GM12892 (cell line): ENCODE measurements at regions not wholly inside any gene's neighbourhood (a gene's known extent, or its start where the extent isn't known, plus 50 kb on each side); places are given as distances from the start of the nearest gene placed in this dataset.

ENCODE experiments used
- POLR2A ChIP-seq: IDR thresholded peaks from 2 replicates; pipeline ENCODE4 v1.6.1; 2011; ENCODE audit warnings: low read depth, low read length, control low read depth
- POLR2AphosphoS5 ChIP-seq: IDR thresholded peaks from 2 replicates; pipeline ENCODE4 v1.6.1; 2011; ENCODE audit warnings: low read depth, low read length, control low read depth

DNA sequence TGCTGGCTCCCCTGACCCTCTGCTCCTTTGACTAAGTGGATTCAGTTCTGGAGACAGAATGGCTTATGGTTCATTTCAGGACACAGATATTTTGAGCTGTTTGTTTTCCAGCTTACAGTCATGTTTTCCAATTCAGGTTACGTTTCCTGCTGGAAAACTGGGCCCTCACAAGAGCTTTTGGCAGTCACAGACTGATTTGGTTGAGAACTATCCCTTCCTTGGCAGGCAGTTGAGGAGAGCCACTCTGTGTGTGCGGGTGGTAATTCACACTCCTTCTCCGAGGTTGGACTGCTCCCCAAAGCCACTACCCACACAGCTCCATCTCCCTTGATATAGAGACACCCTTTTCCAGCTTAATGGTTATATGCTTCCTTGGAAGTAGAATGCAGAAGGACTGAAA lies 534.5 kb downstream of the TMEM38B start:
- no peak for TF ChIP-seq POLR2A
- TF ChIP-seq POLR2AphosphoS5 = no peak
